Head of caudate nucleus (tissue), 42 donors: ENCODE measurements at regions not wholly inside any gene's neighbourhood (a gene's known extent, or its start where the extent isn't known, plus 50 kb on each side); places are given as distances from the start of the nearest gene placed in this dataset.
"Not testable (repeated sequence)": the region's sequence is repeated elsewhere in the genome, so short reads cannot be mapped to it uniquely, and the experiment has no call there.

Experiments used
- DNase-seq, 42 donors: peaks; one replicate each; pipeline versions ENCODE4 v3.0.0 to v3.0.0-alpha.2; 2020 to 2021; ENCODE audit warnings: mixed read lengths in 7 of 42
- intact Hi-C: fragments of 100-400 bp; cut with DNase I; formaldehyde crosslinking; loops from one replicate; pipeline ENCODE4 v1.15.0; 2022

- DNase-seq = no peak
- intact Hi-C loops = no loop called here
Observed at GRCh38 chr11:37502202-37502601, 904.2 kb upstream of the RAG2 start.

- DNase-seq = no peak
- intact Hi-C loops = no loop called here
Observed at GRCh38 chr11:37500425-37500824, 902.4 kb upstream of the RAG2 start.

GRCh38 chr11:37497326-37497725 is 899.3 kb upstream of the RAG2 start:
- no peak for DNase-seq
- intact Hi-C loops = no loop called here

- intact Hi-C loops = no loop called here
- no peak for DNase-seq
Observed at GRCh38 chr11:37496201-37496600, 898.2 kb upstream of the RAG2 start.

GRCh38 chr11:37484298-37484697 is 886.3 kb upstream of the RAG2 start:
- no peak for DNase-seq
- intact Hi-C loops = no loop called here

- intact Hi-C loops = no loop called here
- DNase-seq = no peak
Observed at GRCh38 chr11:37483761-37484160, 885.7 kb upstream of the RAG2 start.

- intact Hi-C loops = no loop called here
- no peak for DNase-seq
Observed at GRCh38 chr11:37474889-37475288, 876.9 kb upstream of the RAG2 start.

GRCh38 chr11:37468344-37468743 is 870.3 kb upstream of the RAG2 start:
- DNase-seq = no peak
- intact Hi-C loops = no loop called here

- DNase-seq = no peak
- intact Hi-C loops = no loop called here
Observed at GRCh38 chr11:37465221-37465620, 867.2 kb upstream of the RAG2 start.

GRCh38 chr11:37459456-37459855 is 861.4 kb upstream of the RAG2 start:
- intact Hi-C loops = no loop called here
- no peak for DNase-seq

GRCh38 chr11:37456746-37457145 is 858.7 kb upstream of the RAG2 start:
- intact Hi-C loops = no loop called here
- no peak for DNase-seq

GRCh38 chr11:37451903-37452302 is 853.9 kb upstream of the RAG2 start:
- intact Hi-C loops = no loop called here

GRCh38 chr11:37450613-37451012 is 852.6 kb upstream of the RAG2 start:
- intact Hi-C loops = no loop called here
- no peak for DNase-seq

More at GRCh38 chr11:37451903-37452302, 853.9 kb upstream of the RAG2 start:
- DNase-seq = no peak

- intact Hi-C loops = no loop called here
- peak in 8 of 42 donors; percentile 4 to 61 (median 15) for DNase-seq
Observed at GRCh38 chr11:37449146-37449545, 851.1 kb upstream of the RAG2 start.

GRCh38 chr11:37442576-37442975 is 844.5 kb upstream of the RAG2 start:
- intact Hi-C loops = no loop called here

GRCh38 chr11:37431633-37432230 is 833.7 kb upstream of the RAG2 start:
- intact Hi-C loops, DNase-seq: not testable (repeated sequence)

More at GRCh38 chr11:37442576-37442975, 844.5 kb upstream of the RAG2 start:
- no peak for DNase-seq

- DNase-seq, intact Hi-C loops: not testable (repeated sequence)
Observed at GRCh38 chr11:37430966-37431632, 833.1 kb upstream of the RAG2 start.

GRCh38 chr11:37422511-37422910 is 824.5 kb upstream of the RAG2 start:
- intact Hi-C loops = no loop called here
- no peak for DNase-seq

GRCh38 chr11:37411289-37411688 is 813.3 kb upstream of the RAG2 start:
- intact Hi-C loops = no loop called here
- DNase-seq = no peak

GRCh38 chr11:37409124-37409523 is 811.1 kb upstream of the RAG2 start:
- no peak for DNase-seq
- intact Hi-C loops = no loop called here

GRCh38 chr11:37407461-37407860 is 809.4 kb upstream of the RAG2 start:
- intact Hi-C loops = no loop called here
- no peak for DNase-seq
